Cardiac muscle cell (in vitro differentiated cells and primary cell): ENCODE measurements at regions not wholly inside any gene's neighbourhood (a gene's known extent, or its start where the extent isn't known, plus 50 kb on each side); places are given as distances from the start of the nearest gene placed in this dataset.
"Not testable (repeated sequence)": the region's sequence is repeated elsewhere in the genome, so short reads cannot be mapped to it uniquely, and the experiment has no call there.

Experiments
- DNase-seq, 2 donors: peaks; one replicate each; pipeline versions ENCODE4 v3.0.0 to v3.0.0-alpha.2; 2010 to 2017; ENCODE audit warnings: low read depth in 1 of 2, low spot score in 1 of 2
- H3K27ac ChIP-seq: fragments of 200-600 bp; sonication (generic); 2 replicates; pipeline ENCODE4 v1.5.1; 2016
- H3K27me3 ChIP-seq: fragments of 200-600 bp; sonication (generic); 2 replicates; pipeline ENCODE4 v1.6.0; 2016; ENCODE audit warnings: control low read depth
- H3K36me3 ChIP-seq: fragments of 200-600 bp; sonication (generic); 2 replicates; pipeline ENCODE4 v1.5.1; 2016; ENCODE audit warnings: control low read depth
- H3K4me1 ChIP-seq: fragments of 200-600 bp; sonication (generic); 2 replicates; pipeline ENCODE4 v1.8.1; 2017; ENCODE audit warnings: low read depth, mild to moderate bottlenecking, mixed run types
- H3K4me3 ChIP-seq: fragments of 200-600 bp; sonication (generic); 2 replicates; pipeline ENCODE4 v1.5.1; 2016; ENCODE audit warnings: mild to moderate bottlenecking
- H3K9me3 ChIP-seq: fragments of 200-600 bp; sonication (generic); 2 replicates; pipeline ENCODE4 v1.5.1; 2017; ENCODE audit warnings: low read depth, mild to moderate bottlenecking, control low read depth
- CTCF ChIP-seq: IDR thresholded peaks from 2 replicates; pipeline ENCODE4 v1.5.1; 2012; ENCODE audit warnings: low read depth, mild to moderate bottlenecking, low read length

GRCh38 chr3:159253860-159254259 lies 452.0 kb downstream of the MFSD1 start:
- H3K4me3 ChIP-seq, result no peak overlapping the region
- no peak for DNase-seq
- no peaks in the 10 kb centered on the region for H3K9me3 ChIP-seq
- H3K4me1 ChIP-seq, result no peaks in the 10 kb centered on the region
- H3K27ac ChIP-seq, result no peak overlapping the region
- peaks cover 9% of the 10 kb centered on the region for H3K27me3 ChIP-seq
- TF ChIP-seq CTCF, result no peak
- H3K36me3 ChIP-seq, result no peaks in the 10 kb centered on the region

GRCh38 chr3:159257954-159258353 lies 456.1 kb downstream of the MFSD1 start:
- no peak overlapping the region for H3K27ac ChIP-seq
- H3K27me3 ChIP-seq, result peaks cover 9% of the 10 kb centered on the region
- no peaks in the 10 kb centered on the region for H3K4me1 ChIP-seq

GRCh38 chr3:159258934-159259333 lies 457.1 kb downstream of the MFSD1 start:
- no peak overlapping the region for H3K27ac ChIP-seq
- peaks cover 2% of the 10 kb centered on the region for H3K27me3 ChIP-seq
- no peak for DNase-seq
- no peak for TF ChIP-seq CTCF
- H3K36me3 ChIP-seq, result no peaks in the 10 kb centered on the region
- H3K4me3 ChIP-seq, result no peak overlapping the region
- no peaks in the 10 kb centered on the region for H3K9me3 ChIP-seq
- no peaks in the 10 kb centered on the region for H3K4me1 ChIP-seq

More at GRCh38 chr3:159257954-159258353, 456.1 kb downstream of the MFSD1 start:
- no peak for TF ChIP-seq CTCF
- Histone ChIP-seq H3K36me3 (no peaks in the 10 kb centered on the region), H3K4me3 (no peak overlapping the region), H3K9me3 (no peaks in the 10 kb centered on the region)
- DNase-seq, result no peak

GRCh38 chr3:159260049-159260662 lies 458.3 kb downstream of the MFSD1 start:
- Histone ChIP-seq H3K4me1 (no peaks in the 10 kb centered on the region), H3K9me3 (no peaks in the 10 kb centered on the region), H3K27me3 (no peaks in the 10 kb centered on the region), H3K27ac (no peak overlapping the region), H3K36me3 (no peaks in the 10 kb centered on the region), H3K4me3 (no peak overlapping the region)
- peak; percentile 76 to 84 for DNase-seq
- TF ChIP-seq CTCF, result peak; percentile 69

GRCh38 chr3:159261333-159261732 lies 459.5 kb downstream of the MFSD1 start:
- H3K27me3 ChIP-seq, H3K36me3 ChIP-seq, H3K27ac ChIP-seq, DNase-seq, H3K9me3 ChIP-seq, H3K4me1 ChIP-seq, H3K4me3 ChIP-seq: not testable (repeated sequence)

GRCh38 chr3:159263750-159264553 lies 462.1 kb downstream of the MFSD1 start:
- H3K27me3 ChIP-seq, result no peaks in the 10 kb centered on the region
- no peak overlapping the region for H3K4me3 ChIP-seq
- no peaks in the 10 kb centered on the region for H3K9me3 ChIP-seq
- no peaks in the 10 kb centered on the region for H3K36me3 ChIP-seq
- TF ChIP-seq CTCF, result peak; percentile 76
- no peaks in the 10 kb centered on the region for H3K4me1 ChIP-seq
- H3K27ac ChIP-seq, result no peak overlapping the region
- peak; percentile 57 to 66 for DNase-seq
